Adrenal gland (tissue), 5 donors: ENCODE measurements at regions not wholly inside any gene's neighbourhood (a gene's known extent, or its start where the extent isn't known, plus 50 kb on each side); places are given as distances from the start of the nearest gene placed in this dataset.

Source experiments
- CTCF ChIP-seq, 6 experiments: fragments of 450-650 bp in 4 of 6; fragments of 200-600 bp in 2 of 6; sonication (generic) in 1 of 6; IDR thresholded peaks; 1 replicate in 5 of 6; 2 replicates in 1 of 6; pipeline versions ENCODE4 v1.5.1 to v1.8.0; 2016 to 2021; ENCODE audit warnings: antibody characterized with exemption in 6 of 6, mild to moderate bottlenecking in 2 of 6, moderate library complexity in 1 of 6
- POLR2A ChIP-seq, 2 donors: fragments of 450-650 bp; IDR thresholded peaks; one replicate each; pipeline ENCODE4 v1.6.1; 2017; ENCODE audit warnings: antibody characterized with exemption in 2 of 2, mild to moderate bottlenecking in 2 of 2, moderate library complexity in 1 of 2
- donor health status: DM: no; HTN: no; CAD: no.

- TF ChIP-seq CTCF (IDR thresholded peaks at IDR 0.05) (no peak), POLR2A (IDR thresholded peaks at IDR 0.05) (no peak)
Measured at GRCh38 chr4:181676546-181676945, 566.7 kb upstream of the TENM3 start.
